ENCODE measurements at regions not wholly inside any gene's neighbourhood (a gene's known extent, or its start where the extent isn't known, plus 50 kb on each side); places are given as distances from the start of the nearest gene placed in this dataset.

GRCh38 chr13:44309794-44310757 is 63.5 kb upstream of the SERP2 start:
- Histone ChIP-seq H3K4me3 (no peak overlapping the region), H3K9me3 (no peaks in the 10 kb centered on the region), H3K27me3 (no peaks in the 10 kb centered on the region), H3K4me1 (peaks cover 0 to 6% (median 0%) of the 10 kb centered on the region in 3 donors), H3K27ac (no peak overlapping the region), H3K36me3 (no peaks in the 10 kb centered on the region)
- intact Hi-C loops (cut with DNase I), result no loop called here
- FAIRE-seq (no peak), DNase-seq (no peak), ATAC-seq (no peak)
- TF ChIP-seq CTCF (IDR thresholded peaks at IDR 0.05), result no peak
- 78 to 82% methylated on average over 15 of the region's 15 CpGs for WGBS, 2 donors

DNA sequence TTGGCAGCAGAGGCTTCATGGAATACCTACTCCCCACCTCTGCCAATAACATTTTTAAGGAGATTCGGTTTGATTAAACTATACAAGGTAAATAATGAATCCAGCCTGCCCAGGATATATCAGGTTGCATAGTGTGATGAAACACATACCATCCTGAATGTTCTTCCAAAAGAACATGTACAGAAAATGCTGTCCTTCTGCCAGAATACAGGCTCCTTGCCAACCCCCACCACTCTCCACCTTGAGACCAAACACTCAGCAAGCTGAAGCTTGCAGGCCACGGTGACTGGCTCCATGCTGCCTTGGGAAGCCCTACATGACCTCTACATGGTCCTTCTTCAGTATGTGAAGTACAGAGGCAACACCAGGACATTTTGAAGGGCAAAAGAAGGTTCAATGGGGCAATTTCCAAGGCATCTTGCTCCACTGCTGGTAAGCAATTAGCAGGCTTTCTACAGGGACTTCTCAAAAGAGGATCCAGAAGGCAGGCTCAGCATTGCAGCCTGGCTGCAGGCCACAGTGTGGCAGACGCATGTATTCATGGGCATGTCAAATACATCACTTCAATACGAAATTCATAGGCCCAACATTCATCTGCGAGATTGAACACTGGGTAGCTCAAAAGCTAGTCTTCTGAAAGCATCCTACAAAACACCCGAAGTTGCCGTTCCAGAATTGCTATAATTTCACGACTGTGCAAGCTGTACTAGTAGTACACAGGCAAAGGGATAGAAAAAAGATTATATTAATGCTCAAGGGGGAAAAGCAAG is 62.4 kb upstream of the SERP2 start:
- ATAC-seq, result peak in 1 of 4 donors; percentile 20
- H3K9me3 ChIP-seq, result no peaks in the 10 kb centered on the region
- no peak for DNase-seq
- FAIRE-seq, result no peak
- WGBS, 2 donors, result 63 to 69% methylated on average over 8 of the region's 8 CpGs
- no peaks in the 10 kb centered on the region for H3K27me3 ChIP-seq
- no peak overlapping the region for H3K4me3 ChIP-seq
- intact Hi-C loops (cut with DNase I), result no loop called here
- no peak overlapping the region for H3K27ac ChIP-seq
- H3K4me1 ChIP-seq, result peaks cover 0 to 6% (median 0%) of the 10 kb centered on the region in 3 donors
- no peaks in the 10 kb centered on the region for H3K36me3 ChIP-seq
- TF ChIP-seq CTCF (IDR thresholded peaks at IDR 0.05), result no peak

DNA sequence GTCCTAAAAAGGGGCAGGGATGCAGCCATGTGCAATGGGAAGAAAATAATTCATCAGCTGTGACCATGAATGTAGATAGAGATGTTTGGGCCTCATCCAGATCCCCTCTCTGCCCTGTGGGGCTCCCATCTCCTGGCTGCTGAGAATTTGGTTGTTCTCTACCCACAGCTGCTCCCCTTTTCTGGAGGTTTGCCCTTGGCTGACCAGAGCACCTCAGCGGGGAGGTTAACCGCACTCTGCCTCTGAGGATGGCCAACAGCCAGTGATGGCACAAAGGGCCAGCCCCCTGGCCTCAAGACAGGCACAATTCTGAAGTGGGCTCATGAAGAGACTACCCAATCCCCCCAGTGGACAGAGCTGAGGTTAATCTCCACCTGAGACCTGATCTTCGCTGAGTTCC is 61.5 kb upstream of the SERP2 start:
- Histone ChIP-seq H3K9me3 (no peaks in the 10 kb centered on the region), H3K4me3 (no peak overlapping the region), H3K27me3 (no peaks in the 10 kb centered on the region), H3K4me1 (peaks cover 0 to 6% (median 0%) of the 10 kb centered on the region in 3 donors), H3K36me3 (no peaks in the 10 kb centered on the region), H3K27ac (no peak overlapping the region)
- no peak for DNase-seq
- WGBS, 2 donors, result 94 to 95% methylated on average over 3 of the region's 3 CpGs
- ATAC-seq, result no peak
- intact Hi-C loops (cut with DNase I), result no loop called here
- no peak for TF ChIP-seq CTCF (IDR thresholded peaks at IDR 0.05)
- no peak for FAIRE-seq

- TF ChIP-seq CTCF (IDR thresholded peaks at IDR 0.05), result no peak
- WGBS, 2 donors, result 82 to 88% methylated on average over 2 of the region's 2 CpGs
- H3K4me3 ChIP-seq, result no peak overlapping the region
- H3K4me1 ChIP-seq, result peaks cover 0 to 6% (median 0%) of the 10 kb centered on the region in 3 donors
- FAIRE-seq, result peak; percentile 82
- no peaks in the 10 kb centered on the region for H3K9me3 ChIP-seq
- no peak for DNase-seq
- intact Hi-C loops (cut with DNase I), result no loop called here
- no peaks in the 10 kb centered on the region for H3K36me3 ChIP-seq
- ATAC-seq, result peak; percentile 74 to 88 (median 82)
- H3K27me3 ChIP-seq, result no peaks in the 10 kb centered on the region
- peak overlapping the region in 2 of 4 donors; percentile 42 to 53 for H3K27ac ChIP-seq
Measured at GRCh38 chr13:44312834-44313551, 60.6 kb upstream of the SERP2 start.
